IPS-NIHi11 (cell line): ENCODE measurements at regions not wholly inside any gene's neighbourhood (a gene's known extent, or its start where the extent isn't known, plus 50 kb on each side); places are given as distances from the start of the nearest gene placed in this dataset.

ENCODE experiments used
- DNase-seq: peaks from one replicate; pipeline ENCODE4 v3.0.0; 2012; ENCODE audit warnings: mixed read lengths, low spot score

DNA sequence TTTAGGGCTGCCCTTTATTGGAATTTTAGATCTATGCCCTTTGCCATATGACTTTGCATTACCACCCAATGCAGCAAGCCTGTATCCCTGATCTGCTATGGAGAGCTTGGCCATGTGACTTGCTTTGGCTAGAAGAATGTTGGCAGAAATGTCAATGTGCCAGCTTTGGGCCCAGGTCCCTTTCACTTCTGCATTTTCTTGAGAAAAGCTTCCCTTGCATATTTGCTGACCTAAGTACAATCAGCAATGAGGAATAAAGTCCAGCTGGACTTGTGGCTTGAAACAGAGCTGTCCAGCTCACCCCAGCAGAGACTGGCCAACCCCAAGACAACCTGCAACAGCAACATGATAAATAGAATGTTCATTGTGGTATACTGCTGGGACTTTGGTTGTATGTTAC is 135.9 kb downstream of the PAH start:
- DNase-seq: no peak

DNA sequence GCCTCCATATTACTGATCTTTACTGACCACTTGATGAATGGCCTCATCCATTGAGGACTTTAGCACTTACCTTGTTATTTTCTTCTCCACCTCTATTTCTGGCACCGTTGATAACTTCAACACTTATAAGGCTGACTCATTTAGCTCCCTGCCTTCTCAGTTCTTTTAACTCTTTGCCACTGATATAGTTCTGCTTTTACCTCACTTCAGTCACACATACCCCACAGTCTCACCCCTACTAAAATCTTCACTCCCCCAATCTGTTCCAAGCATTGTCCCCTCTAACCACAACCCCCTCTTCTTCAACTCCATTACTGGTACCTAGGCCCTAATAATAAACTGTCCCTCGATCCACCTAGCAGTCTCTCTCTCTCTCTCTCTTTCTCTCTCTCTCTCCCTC is 141.0 kb downstream of the PAH start:
- no peak for DNase-seq

DNA sequence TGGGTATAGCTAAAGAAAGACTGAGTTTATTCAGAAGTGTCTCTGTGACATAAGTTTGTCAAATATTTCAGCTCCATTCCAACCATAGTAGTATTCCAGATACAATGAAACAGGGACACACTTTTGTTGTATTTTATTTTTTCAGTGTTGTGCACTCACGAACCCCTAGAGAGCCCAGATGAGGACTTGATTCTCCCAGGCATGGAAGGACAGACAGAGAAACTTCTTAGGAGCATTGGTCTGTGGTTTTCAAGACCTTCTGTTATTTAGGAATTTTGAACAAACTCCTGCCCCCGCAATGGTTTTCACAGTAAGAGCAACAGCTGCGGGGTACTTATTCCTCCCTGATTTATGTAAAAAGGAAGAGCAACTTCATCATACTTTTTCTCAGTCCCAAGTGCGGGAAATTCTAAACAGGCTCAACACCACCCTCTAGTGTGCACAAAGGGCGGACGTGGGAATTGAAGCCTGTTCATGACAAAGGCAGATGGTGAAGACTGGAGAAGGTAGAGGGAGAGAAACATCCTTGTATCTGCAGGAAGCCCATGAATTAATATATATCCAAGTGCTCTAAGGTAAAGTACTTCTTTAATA is 147.6 kb downstream of the PAH start:
- DNase-seq: peak; percentile 81

DNA sequence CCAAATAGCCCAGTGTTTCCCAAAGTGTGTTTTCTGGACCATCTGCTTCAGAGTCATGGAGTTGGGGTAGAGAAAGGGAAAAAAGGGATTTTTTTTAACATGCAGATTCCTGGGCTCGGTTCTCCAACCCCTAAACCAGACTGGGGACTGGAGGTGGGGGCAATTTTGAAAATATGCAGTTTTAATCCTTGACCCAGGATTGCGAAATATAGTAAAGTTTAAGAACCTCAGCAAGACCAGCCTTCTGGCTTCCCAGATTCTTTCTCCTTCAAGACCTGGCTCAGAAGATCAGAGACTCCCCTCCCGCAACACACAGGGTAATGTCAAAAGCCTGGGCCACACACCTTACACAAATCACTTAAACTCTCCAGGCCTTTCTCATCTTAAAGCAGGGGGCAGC is 150.1 kb downstream of the PAH start:
- DNase-seq: no peak

DNA sequence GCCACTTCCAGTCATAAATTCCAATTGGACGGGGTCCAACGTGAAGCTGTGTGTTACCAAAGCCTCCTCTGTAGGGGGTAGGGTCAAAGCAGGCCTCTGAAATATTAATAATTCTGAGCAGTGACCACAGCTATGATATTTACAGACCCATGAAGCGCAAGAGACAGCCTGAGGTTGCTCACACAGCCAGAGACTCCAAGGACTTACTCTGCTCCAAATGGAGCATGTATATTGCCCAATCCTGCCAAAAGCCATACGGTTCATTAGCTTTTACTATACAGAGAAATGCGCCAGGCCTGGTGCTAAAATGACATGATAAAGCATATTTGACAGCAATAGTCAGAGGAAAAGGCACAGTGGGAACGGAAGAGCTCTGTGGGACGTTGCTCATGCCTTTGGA is 151.3 kb downstream of the PAH start:
- no peak for DNase-seq

DNA sequence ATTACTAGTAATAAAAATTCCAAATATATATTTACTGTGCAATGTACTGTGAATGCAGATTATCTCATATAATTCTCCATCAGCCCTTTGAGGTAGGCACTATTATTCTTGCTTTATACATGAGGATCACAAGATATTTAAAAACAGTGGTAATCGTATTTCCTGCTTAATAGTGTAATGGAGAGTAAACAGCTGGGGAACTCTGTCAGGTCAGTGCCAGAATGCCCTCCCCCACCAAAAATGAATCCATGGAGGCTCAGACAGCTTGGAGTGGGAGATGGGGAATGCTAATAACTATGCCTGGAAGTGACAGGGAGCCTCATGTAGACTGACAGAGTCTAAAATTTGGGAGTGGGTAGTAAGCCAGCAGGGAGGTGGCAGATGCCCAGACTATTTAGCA is 153.6 kb downstream of the PAH start:
- no peak for DNase-seq

DNA sequence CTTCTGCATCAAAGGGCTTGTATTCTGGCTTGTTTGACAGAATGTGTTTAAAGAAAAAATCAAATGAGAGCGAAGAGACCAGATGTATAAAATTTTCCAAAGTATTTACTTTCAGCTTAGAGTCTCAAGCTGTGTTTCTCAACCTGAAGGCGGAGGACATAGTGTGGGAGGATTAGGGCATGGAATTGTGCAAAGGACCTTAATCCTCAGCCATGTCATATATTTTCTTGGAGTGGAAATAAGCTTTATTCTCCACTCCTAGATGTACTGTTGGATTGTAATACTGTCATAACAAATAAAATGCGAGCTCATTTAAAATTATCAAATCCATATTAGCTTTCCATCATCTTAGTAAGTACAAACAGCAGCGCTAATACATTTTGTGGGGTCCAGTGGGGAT is 154.0 kb downstream of the PAH start:
- DNase-seq: no peak

DNA sequence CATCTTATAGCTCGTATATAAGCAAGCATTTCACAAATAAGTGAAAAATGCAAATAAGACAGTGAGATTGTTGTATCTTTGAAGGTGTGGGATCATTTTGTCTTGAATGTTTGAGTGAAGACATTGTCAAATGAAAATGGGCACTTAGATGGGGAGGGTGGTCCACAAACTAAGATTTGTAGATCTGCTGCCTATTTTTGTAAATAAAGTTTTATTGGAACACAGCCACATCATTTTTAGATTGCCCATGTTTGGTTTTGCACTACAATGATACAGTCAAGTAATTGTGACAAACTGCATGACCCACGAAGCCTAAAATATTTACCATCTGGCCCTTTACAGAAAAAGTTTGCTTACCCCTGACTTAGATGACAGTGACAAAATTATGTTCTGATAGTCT is 156.7 kb downstream of the PAH start:
- no peak for DNase-seq

DNA sequence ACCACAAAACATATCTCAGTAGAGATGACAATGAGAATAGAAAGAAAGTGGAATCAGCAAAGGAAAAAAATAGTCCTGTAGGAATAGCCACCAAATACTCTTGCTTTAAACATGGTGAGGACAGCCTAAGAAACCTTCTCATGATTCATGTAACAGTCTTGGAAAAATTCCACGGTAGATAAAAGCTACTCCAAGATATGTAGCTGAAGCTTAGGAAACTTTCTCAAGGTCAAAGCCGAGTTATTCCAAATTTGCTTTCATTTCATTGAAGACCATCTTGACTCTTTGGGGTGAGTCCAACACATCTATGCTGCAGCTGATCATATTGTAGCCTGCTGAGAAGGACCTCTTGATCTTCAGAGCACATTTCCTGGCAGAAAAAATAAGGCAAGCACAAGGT is 157.6 kb downstream of the PAH start:
- no peak for DNase-seq

DNA sequence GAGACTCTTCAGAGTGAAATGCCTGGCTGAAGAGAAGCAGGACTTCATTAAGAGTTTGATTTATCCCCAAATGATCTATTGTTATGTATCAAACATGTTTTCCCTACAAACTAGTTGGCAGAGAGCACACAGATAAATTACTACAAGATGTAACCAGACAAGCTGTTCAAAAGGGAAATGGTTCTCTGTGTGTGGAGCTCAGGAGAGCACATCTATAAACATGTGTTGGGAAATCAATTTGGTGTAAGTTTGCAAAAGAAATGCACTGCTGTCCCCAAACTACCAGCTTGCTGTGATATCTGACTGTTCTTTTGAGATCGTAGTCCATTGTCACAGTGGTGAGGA is 159.2 kb downstream of the PAH start:
- no peak for DNase-seq

DNA sequence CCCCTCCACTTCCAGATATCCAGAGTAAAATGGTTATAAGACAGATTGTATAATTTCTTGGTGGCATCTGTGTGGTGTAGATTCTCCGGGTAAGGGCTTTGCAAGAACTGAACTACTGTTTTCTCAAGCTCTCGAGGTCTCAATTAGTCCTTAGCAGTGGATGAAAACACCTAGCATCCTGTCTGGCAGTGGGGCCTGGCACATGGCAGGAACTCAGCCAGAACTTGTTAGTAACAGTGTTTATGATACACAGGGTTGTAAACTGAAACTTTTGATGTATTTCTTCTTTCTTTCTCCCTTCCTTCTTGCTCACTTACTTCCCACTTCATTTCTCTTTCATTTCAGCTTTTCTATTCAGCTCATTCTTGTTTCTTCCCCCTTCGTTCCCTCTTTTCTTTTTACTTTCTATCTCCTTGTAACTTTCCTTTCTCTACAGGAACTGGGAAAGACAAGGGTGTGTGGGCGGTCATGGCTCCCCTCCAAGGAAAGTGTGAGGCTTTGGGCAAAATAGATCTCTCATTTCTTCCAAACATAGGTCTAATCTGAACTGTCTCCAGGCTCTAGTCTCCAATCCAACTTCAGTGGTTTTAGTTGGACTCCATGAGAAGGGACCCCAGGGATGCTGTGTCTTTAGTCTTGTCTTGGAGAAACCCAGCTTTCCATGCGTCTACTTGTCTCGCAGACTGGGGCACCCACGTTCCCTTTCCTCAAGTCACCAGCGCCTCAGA is 159.7 kb downstream of the PAH start:
- DNase-seq: no peak

DNA sequence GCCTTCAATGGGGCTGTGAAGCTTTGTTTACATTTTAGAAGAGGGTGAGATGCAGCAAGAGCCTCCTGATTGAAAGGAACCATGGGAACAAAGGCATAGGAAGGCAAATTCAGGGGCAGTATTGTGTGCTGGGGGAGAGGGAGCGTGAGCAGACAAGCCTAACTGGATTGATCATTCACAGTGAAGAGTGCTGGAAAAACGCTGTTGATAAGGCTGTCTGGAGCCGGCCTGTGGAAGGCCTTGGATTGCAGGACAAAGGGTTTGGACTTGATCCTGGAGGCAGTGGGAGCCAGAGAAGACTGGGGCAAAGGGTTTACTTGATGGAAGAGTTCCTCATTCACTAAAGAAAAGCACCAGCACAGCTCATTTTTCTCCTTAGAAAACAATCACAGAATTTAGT is 160.5 kb downstream of the PAH start:
- DNase-seq: no peak

DNA sequence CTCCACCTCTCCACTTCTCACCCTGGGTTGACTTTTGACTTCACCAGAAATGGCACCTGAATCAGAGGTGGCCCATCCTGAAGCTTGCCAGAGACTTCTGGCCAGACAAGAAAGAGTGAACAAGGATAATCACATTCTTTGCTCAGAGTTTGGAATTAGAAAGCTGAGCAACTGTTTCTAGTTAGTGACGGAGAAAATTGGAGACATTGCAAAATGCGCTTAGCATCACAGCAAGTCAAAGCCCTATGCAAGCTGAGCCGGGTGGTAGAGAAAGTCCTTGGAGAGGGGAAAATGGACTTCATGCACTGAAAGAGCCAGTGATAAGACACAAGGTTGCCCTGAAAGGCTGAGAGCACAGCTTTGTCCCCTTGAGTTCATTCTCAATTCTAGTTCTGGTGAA is 161.8 kb downstream of the PAH start:
- no peak for DNase-seq

DNA sequence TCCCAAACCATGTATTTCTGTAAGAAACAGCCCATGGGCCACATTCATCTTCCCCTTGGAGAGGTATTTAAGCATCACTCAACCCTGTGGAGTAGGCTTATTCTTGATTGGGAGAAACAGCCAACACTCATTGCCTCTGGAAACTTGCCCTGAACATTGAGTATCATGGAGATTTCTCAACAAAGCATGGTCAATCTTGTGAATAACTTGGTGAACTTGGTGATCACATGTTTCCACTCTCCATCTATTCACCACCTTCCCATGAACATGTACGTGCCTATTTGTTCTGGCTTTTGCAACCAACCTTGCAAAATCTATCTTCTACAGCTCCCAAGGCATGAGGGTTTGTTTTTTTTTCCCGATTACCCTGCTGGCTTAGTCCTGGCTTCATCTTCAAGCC is 163.2 kb downstream of the PAH start:
- no peak for DNase-seq

DNA sequence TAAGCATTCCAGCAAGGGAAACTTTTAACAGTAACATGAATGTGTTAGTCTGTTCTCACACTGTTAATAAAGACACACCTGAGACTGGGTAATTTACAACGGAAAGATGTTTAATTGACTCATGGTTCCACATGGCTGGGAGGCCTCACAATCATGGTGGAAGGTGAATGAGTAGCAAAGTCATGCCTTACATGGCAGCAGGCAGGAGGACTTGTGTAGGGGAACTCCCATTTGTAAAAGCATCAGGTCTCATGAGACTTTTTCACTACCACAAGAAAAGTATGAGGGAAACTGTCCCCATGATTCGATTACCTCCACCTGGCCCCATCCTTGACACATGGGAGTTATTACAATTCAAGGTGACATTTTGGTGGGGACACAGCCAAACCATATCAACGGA is 168.3 kb downstream of the PAH start:
- DNase-seq: no peak

DNA sequence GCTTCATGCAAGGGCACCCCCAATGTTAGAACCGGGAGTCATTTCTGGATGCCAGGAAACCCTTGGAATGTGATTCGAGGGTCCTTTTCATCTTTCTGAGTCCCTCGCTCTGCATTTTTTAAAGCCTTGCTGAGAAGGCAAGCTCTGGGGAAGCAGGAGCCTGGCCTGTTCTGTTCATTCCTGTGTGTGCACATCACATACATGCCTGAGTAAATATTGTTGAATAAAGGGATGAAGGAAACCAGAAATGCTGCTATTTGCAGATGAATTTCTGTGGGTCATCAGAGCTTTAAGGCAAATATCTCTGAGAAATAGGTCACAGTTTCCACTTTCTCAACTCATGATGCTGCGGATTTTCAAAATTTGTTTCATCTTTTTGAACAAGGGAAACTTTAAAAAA is 170.1 kb downstream of the PAH start:
- DNase-seq: no peak

DNA sequence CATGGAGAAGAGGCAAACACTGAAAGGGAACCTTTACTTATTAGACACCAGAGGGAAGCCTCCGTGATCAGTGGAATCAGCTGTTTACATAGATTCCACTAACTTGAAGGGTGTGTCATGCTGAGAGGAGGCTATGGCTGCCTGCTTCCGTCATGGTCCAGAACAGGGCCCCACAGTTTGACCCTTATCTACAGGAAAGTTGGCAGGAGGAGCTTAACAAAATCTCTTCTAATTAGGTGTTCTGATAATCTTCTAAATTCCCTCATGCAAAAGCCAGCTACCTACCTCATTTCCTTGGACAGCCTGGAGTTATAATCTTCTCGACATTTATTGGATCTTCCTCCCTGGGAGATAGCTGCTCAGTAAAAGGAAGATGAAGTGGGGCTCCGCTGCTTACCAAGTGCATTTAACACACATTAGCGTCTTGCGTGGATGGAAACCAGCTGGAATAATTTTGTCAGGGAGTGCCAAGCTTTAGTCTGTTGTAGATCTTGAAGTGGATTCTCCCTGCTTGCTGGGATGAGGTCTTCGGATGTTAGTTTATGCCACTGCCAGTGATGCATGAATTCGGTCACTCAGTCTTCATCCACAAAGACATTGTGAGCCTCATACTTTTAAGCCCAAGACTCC is 171.0 kb downstream of the PAH start:
- DNase-seq: no peak

DNA sequence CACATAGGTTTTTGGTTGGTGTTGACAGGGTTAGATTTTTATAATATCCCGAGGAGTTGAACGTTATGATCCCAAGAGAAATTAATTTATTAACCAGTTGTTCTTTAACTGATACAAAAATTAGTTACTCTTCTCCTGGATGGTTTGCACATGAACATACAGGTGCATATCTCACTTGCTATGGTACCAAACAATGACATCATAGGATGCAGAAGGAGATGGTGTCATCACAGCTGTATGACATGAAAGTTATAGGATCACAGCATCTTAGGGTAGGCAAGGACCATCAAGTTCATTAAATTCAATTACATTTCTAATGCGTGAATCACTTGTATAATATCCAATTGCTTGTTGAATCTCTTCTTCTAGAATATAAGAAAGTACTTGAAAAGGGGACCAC is 175.8 kb downstream of the PAH start:
- no peak for DNase-seq

DNA sequence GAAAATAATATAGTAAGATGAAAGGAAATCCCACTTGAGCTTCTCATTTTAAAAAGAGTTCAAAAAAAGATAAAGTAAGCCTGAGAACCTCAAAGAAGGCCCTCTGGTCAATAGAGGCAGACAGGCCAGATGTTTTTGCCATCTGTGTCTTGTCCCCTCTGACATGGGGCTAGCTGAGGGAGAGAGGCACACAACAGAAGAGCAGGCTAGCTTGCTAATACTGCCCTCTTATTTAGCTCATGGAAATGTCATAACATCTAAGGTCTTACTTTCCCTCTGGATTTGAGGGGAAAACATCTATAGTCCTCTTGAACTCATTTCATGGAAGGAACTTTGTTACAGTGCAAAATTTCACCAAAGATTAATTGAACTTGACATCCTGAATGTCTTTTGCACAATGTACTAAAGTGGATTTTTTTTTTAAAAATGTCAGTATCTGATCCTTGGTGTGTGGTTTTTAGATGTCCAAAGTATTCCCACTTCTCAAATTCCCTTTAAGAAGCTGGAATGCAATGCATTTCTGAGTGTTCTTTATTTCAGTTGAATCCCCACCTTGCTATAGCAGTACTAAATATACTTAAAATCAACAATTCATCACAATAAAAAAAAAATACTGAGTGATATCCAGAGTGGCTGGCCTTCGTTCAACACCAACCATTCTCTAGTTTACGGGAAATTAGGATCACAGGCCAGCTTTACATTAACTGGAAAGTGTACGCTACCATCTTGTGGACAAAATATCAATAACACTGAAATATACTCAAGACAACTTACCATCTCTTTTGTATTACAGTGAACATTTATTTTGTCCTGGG is 176.7 kb downstream of the PAH start:
- no peak for DNase-seq

DNA sequence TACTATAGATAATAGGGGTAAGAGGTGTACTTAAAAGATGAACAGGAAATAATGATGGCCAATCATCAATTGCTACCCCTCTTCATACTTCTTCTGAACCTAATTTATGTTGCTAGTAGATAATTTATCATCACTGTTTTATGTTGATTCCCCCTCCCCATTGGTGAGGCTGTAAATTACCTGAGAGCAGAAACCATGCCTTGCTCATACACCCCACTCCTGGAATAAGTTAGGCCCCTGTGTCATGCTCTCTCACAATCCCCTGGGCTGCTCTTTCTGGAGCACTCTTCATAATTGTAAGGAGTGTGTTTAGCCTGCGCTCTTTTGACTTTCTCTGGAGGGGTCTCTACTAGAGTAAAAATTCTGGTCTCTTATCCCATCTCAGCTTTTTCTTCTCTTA is 180.7 kb downstream of the PAH start:
- no peak for DNase-seq

DNA sequence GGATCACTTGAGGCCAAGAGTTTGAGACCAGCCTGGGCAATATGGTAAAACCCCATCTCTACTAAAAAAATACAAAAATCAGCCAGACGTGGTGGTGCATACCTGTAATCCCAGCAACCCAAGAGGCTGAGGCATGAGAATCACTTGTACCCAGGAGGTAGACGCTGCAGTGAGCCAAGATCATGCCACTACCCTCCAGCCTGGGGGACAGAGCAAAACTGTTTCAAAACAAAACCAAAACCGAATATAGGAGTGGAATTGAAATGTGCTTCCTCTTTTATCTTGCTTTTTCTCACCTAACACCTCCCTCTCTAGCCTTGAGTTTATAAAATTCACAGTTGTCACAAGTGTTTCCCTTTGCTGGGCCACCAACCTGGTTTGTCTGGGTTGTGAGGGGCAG is 181.9 kb downstream of the PAH start:
- no peak for DNase-seq

DNA sequence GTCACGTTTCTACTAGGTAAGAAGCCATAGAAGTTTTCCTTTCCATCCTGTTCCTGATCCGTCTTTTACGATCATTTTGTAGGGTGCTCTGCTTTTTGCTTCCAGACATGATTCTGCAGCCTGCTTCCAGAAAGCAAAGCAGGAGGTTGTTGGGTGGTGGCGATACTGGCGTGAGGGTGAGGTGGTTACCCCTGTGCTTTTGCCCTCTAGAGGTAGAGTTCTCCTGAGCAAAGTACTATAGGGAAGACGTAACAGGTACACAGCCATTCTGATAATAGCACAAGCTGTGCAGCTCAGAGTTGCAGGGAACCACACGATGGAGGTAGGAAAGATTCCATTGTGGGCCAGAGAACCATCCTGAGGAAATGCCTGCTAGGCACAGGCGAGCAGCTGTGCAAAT is 186.0 kb downstream of the PAH start:
- DNase-seq: peak; percentile 14
